Esophagus squamous epithelium (tissue), 5 donors: ENCODE measurements at regions not wholly inside any gene's neighbourhood (a gene's known extent, or its start where the extent isn't known, plus 50 kb on each side); places are given as distances from the start of the nearest gene placed in this dataset.
"Not testable (repeated sequence)": the region's sequence is repeated elsewhere in the genome, so short reads cannot be mapped to it uniquely, and the experiment has no call there.

ENCODE experiments used
- DNase-seq: peaks from one replicate; lab custom pipeline; 2025; lab: John Stamatoyannopoulos, UW
- H3K27ac ChIP-seq, 4 donors: fragments of 200-600 bp; sonication (generic); one replicate each; pipeline ENCODE4 v1.5.1; 2016 to 2019; ENCODE audit warnings: mild to moderate bottlenecking in 1 of 4
- H3K27me3 ChIP-seq, 4 donors: fragments of 200-600 bp; sonication (generic); 1 replicate in 3 of 4; 2 replicates in 1 of 4; pipeline versions ENCODE4 v1.5.1 to v1.6.0; 2017 to 2021; ENCODE audit warnings: antibody characterized with exemption in 1 of 4
- H3K36me3 ChIP-seq, 3 donors: fragments of 200-600 bp; sonication (generic); one replicate each; pipeline ENCODE4 v1.5.1; 2016 to 2019
- H3K4me1 ChIP-seq, 3 donors: fragments of 200-600 bp; sonication (generic); one replicate each; pipeline ENCODE4 v1.5.1; 2017 to 2019
- H3K4me3 ChIP-seq, 4 donors: fragments of 200-600 bp; sonication (generic); 1 replicate in 3 of 4; 2 replicates in 1 of 4; pipeline ENCODE4 v1.5.1; 2016 to 2019; ENCODE audit warnings: mild to moderate bottlenecking in 2 of 4, moderate library complexity in 1 of 4
- H3K9me3 ChIP-seq, 3 donors: fragments of 200-600 bp; sonication (generic); one replicate each; pipeline ENCODE4 v1.5.1; 2016 to 2019
- POLR2A ChIP-seq, 4 donors: fragments of 450-650 bp; IDR thresholded peaks; one replicate each; pipeline ENCODE4 v1.6.1; 2017; ENCODE audit warnings: antibody characterized with exemption in 4 of 4, mild to moderate bottlenecking in 4 of 4, moderate library complexity in 3 of 4
- WGBS, 2 donors: methylation state at CpG; one replicate each; pipeline ENCODE4 v1.1.5; 2018; 5-methylcytosine and 5-hydroxymethylcytosine counted together
- intact Hi-C: fragments of 100-400 bp; cut with DNase I; formaldehyde crosslinking; loops from one replicate; pipeline ENCODE4 v1.15.0; 2022
- TF ChIP-seq, protein P1 (sequence below), 6 experiments: fragments of 450-650 bp in 4 of 6; fragments of 200-600 bp in 2 of 6; sonication (generic) in 2 of 6; IDR thresholded peaks; one replicate each; pipeline ENCODE4 v1.5.1; 2016 to 2019; ENCODE audit warnings: antibody characterized with exemption in 6 of 6, mild to moderate bottlenecking in 4 of 6, moderate library complexity in 4 of 6
- donor health status: DM: yes; HTN: yes; CAD: no.

DNA sequence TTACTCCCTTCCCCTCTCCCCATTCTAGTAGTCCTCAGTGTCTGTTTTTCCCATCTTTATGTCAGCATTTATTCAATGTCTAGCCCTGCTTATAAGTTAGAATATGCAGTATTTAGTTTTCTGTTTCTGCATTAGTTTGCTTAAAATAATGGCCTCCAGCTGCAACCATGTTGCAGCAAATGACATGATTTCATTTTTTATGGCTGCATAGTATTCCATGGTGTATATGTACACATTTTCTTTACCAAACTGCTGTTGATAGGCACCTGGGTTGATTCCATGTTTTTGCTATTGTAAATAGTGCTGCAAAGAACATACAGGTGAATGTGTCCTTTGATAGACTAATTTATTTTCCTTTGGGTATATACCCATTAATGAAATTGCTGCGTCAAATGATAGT is 267.7 kb downstream of the SRGAP2C start:
- Histone ChIP-seq H3K27ac (no peak overlapping the region), H3K36me3 (no peaks in the 10 kb centered on the region), H3K4me1 (no peaks in the 10 kb centered on the region), H3K4me3 (no peak overlapping the region), H3K27me3 (no peaks in the 10 kb centered on the region), H3K9me3 (no peaks in the 10 kb centered on the region)
- no peak for DNase-seq
- TF ChIP-seq, protein P1, sequence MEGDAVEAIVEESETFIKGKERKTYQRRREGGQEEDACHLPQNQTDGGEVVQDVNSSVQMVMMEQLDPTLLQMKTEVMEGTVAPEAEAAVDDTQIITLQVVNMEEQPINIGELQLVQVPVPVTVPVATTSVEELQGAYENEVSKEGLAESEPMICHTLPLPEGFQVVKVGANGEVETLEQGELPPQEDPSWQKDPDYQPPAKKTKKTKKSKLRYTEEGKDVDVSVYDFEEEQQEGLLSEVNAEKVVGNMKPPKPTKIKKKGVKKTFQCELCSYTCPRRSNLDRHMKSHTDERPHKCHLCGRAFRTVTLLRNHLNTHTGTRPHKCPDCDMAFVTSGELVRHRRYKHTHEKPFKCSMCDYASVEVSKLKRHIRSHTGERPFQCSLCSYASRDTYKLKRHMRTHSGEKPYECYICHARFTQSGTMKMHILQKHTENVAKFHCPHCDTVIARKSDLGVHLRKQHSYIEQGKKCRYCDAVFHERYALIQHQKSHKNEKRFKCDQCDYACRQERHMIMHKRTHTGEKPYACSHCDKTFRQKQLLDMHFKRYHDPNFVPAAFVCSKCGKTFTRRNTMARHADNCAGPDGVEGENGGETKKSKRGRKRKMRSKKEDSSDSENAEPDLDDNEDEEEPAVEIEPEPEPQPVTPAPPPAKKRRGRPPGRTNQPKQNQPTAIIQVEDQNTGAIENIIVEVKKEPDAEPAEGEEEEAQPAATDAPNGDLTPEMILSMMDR (IDR thresholded peaks at IDR 0.05), result no peak
- no peak for TF ChIP-seq POLR2A (IDR thresholded peaks at IDR 0.05)
- WGBS, 2 donors, result 89 to 95% methylated on average over 1 of the region's 1 CpG
- intact Hi-C loops, result no loop called here

DNA sequence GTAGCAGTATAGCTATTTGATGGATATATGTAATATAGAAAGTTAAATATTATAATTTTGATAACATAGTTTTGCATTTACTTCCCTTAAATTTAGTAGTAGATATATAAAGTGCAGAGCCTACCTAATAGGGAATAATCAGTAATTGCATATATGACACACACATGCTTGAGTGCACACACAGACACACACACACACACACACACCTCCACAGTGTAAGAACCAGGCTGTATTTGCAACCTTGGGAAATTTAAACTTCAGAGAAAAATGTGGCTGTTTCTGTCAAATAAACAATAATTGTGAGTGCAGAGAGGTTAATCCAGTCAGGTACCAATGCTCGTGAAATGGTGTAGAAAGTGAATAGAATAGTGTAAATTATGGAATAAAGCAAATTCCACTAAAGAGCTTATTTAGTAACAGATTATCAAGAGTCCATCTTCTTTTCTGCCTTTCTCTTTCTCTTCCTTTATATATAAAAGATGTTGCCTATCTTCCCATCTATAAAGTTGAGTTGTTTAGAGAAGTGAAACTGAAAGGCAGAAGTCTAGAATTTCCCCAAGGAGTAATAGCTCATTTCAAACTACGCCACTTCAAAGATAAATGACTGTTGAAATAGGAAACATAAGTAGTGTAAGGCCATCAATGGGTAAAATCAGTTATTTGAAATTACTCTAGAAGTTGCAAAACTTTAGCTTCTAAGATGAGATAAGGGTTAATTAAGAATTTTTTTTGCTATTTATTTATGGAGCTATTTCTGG is 273.7 kb downstream of the SRGAP2C start:
- no peak overlapping the region for H3K27ac ChIP-seq
- no peak for DNase-seq
- intact Hi-C loops, result no loop called here
- TF ChIP-seq POLR2A (IDR thresholded peaks at IDR 0.05), result no peak
- TF ChIP-seq, protein P1 (IDR thresholded peaks at IDR 0.05), result no peak
- peak overlapping the region in 1 of 4 donors; percentile 24 for H3K4me3 ChIP-seq
- WGBS, 2 donors, result 22 to 49% methylated on average over 2 of the region's 2 CpGs
- H3K27me3 ChIP-seq, result no peaks in the 10 kb centered on the region
- no peaks in the 10 kb centered on the region for H3K9me3 ChIP-seq
- no peaks in the 10 kb centered on the region for H3K36me3 ChIP-seq
- H3K4me1 ChIP-seq, result no peaks in the 10 kb centered on the region

DNA sequence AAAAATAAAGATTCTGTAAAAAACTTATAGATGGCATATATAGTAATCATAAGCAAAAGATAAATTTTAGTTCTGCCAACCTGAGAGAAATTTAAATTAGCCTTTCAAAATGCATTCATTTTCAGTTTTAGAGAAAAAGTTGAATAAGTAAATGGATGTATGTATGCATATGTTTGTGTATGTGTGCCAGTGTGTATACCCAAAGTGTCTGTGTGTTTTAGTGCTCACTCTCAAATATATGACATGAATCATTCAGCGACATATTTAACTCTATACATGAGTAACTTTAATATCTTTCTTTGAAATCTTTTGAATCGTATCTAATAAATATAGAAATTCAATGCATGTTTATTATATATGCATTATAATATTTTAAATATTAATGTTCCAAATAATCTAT is 274.5 kb downstream of the SRGAP2C start:
- intact Hi-C loops, result no loop called here
- H3K27me3 ChIP-seq, result no peaks in the 10 kb centered on the region
- WGBS, 2 donors, result 63 to 73% methylated on average over 2 of the region's 2 CpGs
- no peaks in the 10 kb centered on the region for H3K36me3 ChIP-seq
- no peaks in the 10 kb centered on the region for H3K4me1 ChIP-seq
- no peak for DNase-seq
- H3K9me3 ChIP-seq, result no peaks in the 10 kb centered on the region
- TF ChIP-seq, protein P1 (IDR thresholded peaks at IDR 0.05), result no peak
- no peak for TF ChIP-seq POLR2A (IDR thresholded peaks at IDR 0.05)
- no peak overlapping the region for H3K4me3 ChIP-seq
- H3K27ac ChIP-seq, result no peak overlapping the region

DNA sequence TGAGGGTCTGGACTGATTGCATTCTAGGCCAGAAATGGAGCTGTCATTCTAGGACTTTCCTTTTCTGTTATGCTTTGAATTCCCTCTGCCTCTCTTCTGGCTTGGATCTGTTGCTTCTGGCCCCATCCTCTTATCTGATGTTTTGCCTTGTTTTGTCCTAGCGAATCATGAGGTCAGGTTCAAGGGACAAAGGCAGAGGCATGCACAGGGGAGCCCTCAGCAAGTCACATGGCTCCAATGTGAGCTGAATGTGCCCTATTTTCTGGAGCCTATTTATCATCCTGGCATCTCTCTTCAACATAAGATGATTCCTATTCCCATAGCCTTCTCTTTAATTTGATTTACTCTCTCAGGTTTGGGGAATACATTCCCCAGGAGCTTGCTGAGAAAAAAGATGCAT is 284.6 kb downstream of the SRGAP2C start:
- H3K27ac ChIP-seq, H3K4me3 ChIP-seq, H3K27me3 ChIP-seq, intact Hi-C loops, H3K4me1 ChIP-seq, H3K36me3 ChIP-seq, H3K9me3 ChIP-seq, DNase-seq: not testable (repeated sequence)
- 64 to 70% methylated on average over 1 of the region's 1 CpG for WGBS, 2 donors

DNA sequence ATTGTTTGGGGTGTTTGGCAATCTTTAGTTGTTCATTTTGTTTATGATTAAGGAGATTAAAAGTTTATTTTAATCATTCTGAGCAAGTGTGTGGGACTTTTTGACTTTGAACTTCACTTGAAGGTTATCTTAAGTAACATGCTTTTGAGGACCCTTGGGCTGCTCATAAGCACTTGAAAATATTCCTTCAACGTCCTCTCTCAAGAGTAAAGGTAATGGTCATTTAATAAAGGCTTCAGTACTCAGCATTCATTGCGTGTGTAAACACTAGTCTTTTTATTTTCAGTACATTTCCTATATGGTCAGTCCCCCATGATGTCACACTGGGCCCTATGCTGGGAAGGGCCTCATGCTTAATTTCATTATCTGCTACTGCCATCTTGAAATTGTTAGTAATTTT is 285.6 kb downstream of the SRGAP2C start:
- WGBS, 2 donors, result 72 to 78% methylated on average over 2 of the region's 2 CpGs
- not testable (repeated sequence) for H3K27me3 ChIP-seq, DNase-seq

DNA sequence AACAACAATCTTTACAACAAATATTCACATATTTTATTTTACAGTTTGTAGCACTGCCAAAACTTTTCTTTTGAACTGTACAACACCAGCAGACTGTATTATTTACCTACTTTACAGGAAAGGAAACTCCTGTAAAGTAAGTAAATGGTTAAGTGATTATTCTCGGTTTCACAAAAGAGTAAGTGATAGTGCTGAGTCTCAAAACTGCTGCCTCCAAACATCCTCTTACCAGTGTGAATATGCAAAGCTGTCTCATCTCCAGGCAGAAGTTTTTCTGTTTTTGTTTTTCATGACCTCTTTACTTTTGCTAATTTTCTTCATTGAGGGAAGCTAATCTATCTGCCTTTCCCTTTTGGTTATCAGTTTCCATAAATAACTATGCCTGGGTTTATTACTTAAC is 286.7 kb downstream of the SRGAP2C start:
- DNase-seq, result no peak

More for the DNA sequence above, 285.6 kb downstream of the SRGAP2C start:
- H3K36me3 ChIP-seq, H3K4me1 ChIP-seq, intact Hi-C loops, H3K27ac ChIP-seq, H3K9me3 ChIP-seq, H3K4me3 ChIP-seq: not testable (repeated sequence)

More for the DNA sequence above, 286.7 kb downstream of the SRGAP2C start:
- Histone ChIP-seq H3K4me3 (no peak overlapping the region), H3K27ac (no peak overlapping the region), H3K27me3 (no peaks in the 10 kb centered on the region), H3K4me1 (no peaks in the 10 kb centered on the region), H3K36me3 (no peaks in the 10 kb centered on the region), H3K9me3 (no peaks in the 10 kb centered on the region)
- intact Hi-C loops, result no loop called here
- 33 to 39% methylated on average over 1 of the region's 1 CpG for WGBS, 2 donors
- TF ChIP-seq, protein P1 (IDR thresholded peaks at IDR 0.05), result no peak
- TF ChIP-seq POLR2A (IDR thresholded peaks at IDR 0.05), result no peak
